HCT116 (cell line): ENCODE measurements at regions not wholly inside any gene's neighbourhood (a gene's known extent, or its start where the extent isn't known, plus 50 kb on each side); places are given as distances from the start of the nearest gene placed in this dataset.

Experiments used
- ATF3 ChIP-seq: IDR thresholded peaks from 2 replicates; pipeline ENCODE4 v1.6.1; 2012
- CBX3 ChIP-seq: IDR thresholded peaks from 2 replicates; pipeline ENCODE4 v1.6.1; 2012; ENCODE audit warnings: low read depth
- CTCF ChIP-seq, 3 experiments: fragments of 200-600 bp in 1 of 3; sonication (generic) in 1 of 3; IDR thresholded peaks in 2 of 3; conservative IDR thresholded peaks in 1 of 3; 2 replicates each; pipeline ENCODE4 v1.5.1; 2012 to 2017; ENCODE audit warnings: low read depth in 2 of 3, low read length in 2 of 3, antibody characterized with exemption in 1 of 3, borderline replicate concordance in 1 of 3, control low read depth in 1 of 3, mild to moderate bottlenecking in 1 of 3, mixed read lengths in 1 of 3, mixed run types in 1 of 3, moderate library complexity in 1 of 3; ENCODE audit not compliant: insufficient read depth in 1 of 3
- EGR1 ChIP-seq: IDR thresholded peaks from 2 replicates; pipeline ENCODE4 v1.6.1; 2012; ENCODE audit warnings: low read depth
- EZH2phosphoT487 ChIP-seq: fragments of 200-600 bp; IDR thresholded peaks from 2 replicates; pipeline ENCODE4 v1.6.1; 2018; ENCODE audit warnings: antibody characterized with exemption, borderline replicate concordance
- POLR2A ChIP-seq: IDR thresholded peaks from 2 replicates; pipeline ENCODE4 v1.7.0; 2011; ENCODE audit warnings: borderline replicate concordance; ENCODE audit not compliant: insufficient read depth, insufficient read length; ENCODE audit errors: extremely low read depth
- POLR2AphosphoS5 ChIP-seq: IDR thresholded peaks from 2 replicates; pipeline ENCODE4 v1.6.1; 2011; ENCODE audit warnings: mild to moderate bottlenecking, low read depth, low read length, moderate library complexity
- SP1 ChIP-seq: IDR thresholded peaks from 2 replicates; pipeline ENCODE4 v1.6.1; 2012; ENCODE audit warnings: low read depth
- SRF ChIP-seq: IDR thresholded peaks from 2 replicates; pipeline ENCODE4 v1.6.1; 2012; ENCODE audit warnings: low read depth
- YY1 ChIP-seq: IDR thresholded peaks from 2 replicates; pipeline ENCODE4 v1.6.1; 2011; ENCODE audit warnings: low read length, low read depth, moderate library complexity, mild to moderate bottlenecking; ENCODE audit not compliant: insufficient replicate concordance; ENCODE audit errors: extremely low read depth
- ZBTB33 ChIP-seq: IDR thresholded peaks from 2 replicates; pipeline ENCODE4 v1.6.1; 2011; ENCODE audit warnings: mild to moderate bottlenecking, low read length, moderate library complexity; ENCODE audit not compliant: insufficient replicate concordance; ENCODE audit errors: extremely low read depth
- ZFX ChIP-seq: fragments of 450-650 bp; IDR thresholded peaks from 2 replicates; pipeline ENCODE4 v1.6.1; 2017
- ZNF274 ChIP-seq: fragments of 200-500 bp; sonication (Bioruptor generic); IDR thresholded peaks from 2 replicates; pipeline ENCODE4 v1.6.1; 2014; ENCODE audit warnings: mild to moderate bottlenecking, low read depth, low read length, inconsistent platforms
- TF ChIP-seq, protein P1 (sequence below): IDR thresholded peaks from 2 replicates; pipeline ENCODE4 v1.6.1; 2012; ENCODE audit warnings: low read depth

GRCh38 chr7:94205529-94205928 lies 189.2 kb upstream of the COL1A2 start:
- TF ChIP-seq ZFX, result no peak
- no peak for TF ChIP-seq CTCF (IDR thresholded peaks at IDR 0.05 in 2 of 3, conservative IDR thresholded peaks at IDR 0.05 in 1 of 3; ENCODE audit: borderline replicate concordance in 1 of 3, insufficient read depth in 1 of 3, low read depth in 2 of 3, low read length in 2 of 3)
- TF ChIP-seq ZNF274, result no peak
- TF ChIP-seq CBX3, result no peak
- no peak for TF ChIP-seq ATF3
- TF ChIP-seq POLR2A, result no peak
- no peak for TF ChIP-seq YY1
- no peak for TF ChIP-seq ZBTB33
- TF ChIP-seq EZH2phosphoT487, result no peak
- TF ChIP-seq POLR2AphosphoS5, result no peak
- TF ChIP-seq, protein P1, sequence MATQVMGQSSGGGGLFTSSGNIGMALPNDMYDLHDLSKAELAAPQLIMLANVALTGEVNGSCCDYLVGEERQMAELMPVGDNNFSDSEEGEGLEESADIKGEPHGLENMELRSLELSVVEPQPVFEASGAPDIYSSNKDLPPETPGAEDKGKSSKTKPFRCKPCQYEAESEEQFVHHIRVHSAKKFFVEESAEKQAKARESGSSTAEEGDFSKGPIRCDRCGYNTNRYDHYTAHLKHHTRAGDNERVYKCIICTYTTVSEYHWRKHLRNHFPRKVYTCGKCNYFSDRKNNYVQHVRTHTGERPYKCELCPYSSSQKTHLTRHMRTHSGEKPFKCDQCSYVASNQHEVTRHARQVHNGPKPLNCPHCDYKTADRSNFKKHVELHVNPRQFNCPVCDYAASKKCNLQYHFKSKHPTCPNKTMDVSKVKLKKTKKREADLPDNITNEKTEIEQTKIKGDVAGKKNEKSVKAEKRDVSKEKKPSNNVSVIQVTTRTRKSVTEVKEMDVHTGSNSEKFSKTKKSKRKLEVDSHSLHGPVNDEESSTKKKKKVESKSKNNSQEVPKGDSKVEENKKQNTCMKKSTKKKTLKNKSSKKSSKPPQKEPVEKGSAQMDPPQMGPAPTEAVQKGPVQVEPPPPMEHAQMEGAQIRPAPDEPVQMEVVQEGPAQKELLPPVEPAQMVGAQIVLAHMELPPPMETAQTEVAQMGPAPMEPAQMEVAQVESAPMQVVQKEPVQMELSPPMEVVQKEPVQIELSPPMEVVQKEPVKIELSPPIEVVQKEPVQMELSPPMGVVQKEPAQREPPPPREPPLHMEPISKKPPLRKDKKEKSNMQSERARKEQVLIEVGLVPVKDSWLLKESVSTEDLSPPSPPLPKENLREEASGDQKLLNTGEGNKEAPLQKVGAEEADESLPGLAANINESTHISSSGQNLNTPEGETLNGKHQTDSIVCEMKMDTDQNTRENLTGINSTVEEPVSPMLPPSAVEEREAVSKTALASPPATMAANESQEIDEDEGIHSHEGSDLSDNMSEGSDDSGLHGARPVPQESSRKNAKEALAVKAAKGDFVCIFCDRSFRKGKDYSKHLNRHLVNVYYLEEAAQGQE, result no peak
- no peak for TF ChIP-seq SP1
- no peak for TF ChIP-seq SRF
- no peak for TF ChIP-seq EGR1
